ENCODE measurements at regions not wholly inside any gene's neighbourhood (a gene's known extent, or its start where the extent isn't known, plus 50 kb on each side); places are given as distances from the start of the nearest gene placed in this dataset.
"Not testable (repeated sequence)": the region's sequence is repeated elsewhere in the genome, so short reads cannot be mapped to it uniquely, and the experiment has no call there.

DNA sequence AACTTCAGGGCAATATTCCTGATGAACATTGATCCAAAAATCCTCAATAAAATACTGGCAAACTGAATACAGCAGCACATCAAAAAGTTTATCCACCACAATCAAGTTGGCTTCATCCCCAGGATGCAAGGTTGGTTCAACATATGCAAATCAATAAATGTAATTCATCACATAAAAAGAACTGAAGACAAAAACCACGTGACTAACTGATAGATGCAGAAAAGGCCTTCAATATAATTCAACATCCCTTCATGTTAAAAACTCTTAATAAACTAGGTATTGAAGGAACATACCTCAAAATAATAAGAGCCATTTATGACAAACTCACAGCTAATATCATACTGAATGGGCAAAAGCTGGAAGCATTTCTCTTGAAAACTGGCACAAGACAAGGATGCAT, 85.3 kb upstream of the THSD7B start:
- TF ChIP-seq POLR2A, POLR2AphosphoS5 (IDR thresholded peaks at IDR 0.05): not testable (repeated sequence)
- TF ChIP-seq, protein P1, sequence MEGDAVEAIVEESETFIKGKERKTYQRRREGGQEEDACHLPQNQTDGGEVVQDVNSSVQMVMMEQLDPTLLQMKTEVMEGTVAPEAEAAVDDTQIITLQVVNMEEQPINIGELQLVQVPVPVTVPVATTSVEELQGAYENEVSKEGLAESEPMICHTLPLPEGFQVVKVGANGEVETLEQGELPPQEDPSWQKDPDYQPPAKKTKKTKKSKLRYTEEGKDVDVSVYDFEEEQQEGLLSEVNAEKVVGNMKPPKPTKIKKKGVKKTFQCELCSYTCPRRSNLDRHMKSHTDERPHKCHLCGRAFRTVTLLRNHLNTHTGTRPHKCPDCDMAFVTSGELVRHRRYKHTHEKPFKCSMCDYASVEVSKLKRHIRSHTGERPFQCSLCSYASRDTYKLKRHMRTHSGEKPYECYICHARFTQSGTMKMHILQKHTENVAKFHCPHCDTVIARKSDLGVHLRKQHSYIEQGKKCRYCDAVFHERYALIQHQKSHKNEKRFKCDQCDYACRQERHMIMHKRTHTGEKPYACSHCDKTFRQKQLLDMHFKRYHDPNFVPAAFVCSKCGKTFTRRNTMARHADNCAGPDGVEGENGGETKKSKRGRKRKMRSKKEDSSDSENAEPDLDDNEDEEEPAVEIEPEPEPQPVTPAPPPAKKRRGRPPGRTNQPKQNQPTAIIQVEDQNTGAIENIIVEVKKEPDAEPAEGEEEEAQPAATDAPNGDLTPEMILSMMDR (IDR thresholded peaks at IDR 0.05): not testable (repeated sequence)
